ENCODE measurements at regions not wholly inside any gene's neighbourhood (a gene's known extent, or its start where the extent isn't known, plus 50 kb on each side); places are given as distances from the start of the nearest gene placed in this dataset.
"Not testable (repeated sequence)": the region's sequence is repeated elsewhere in the genome, so short reads cannot be mapped to it uniquely, and the experiment has no call there.

DNA sequence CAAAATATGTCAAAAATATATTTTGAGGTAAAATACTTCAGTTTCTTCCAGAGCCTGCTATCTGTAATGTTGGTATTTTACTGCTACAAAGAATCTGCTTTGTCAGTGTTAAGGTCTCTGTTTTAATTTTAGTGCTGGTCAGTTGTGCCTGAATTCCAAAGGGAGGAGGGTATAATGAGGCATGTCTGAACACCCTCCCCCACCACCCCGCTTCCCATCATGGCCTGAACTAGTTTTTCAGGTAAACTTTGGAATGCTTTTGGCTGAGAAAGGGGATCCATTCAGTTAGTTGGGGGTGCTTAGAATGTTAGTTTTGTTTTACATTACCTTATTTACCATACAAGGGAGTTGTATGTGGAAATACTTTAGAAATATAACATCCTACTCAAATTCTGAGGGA, 158.5 kb downstream of the MID1IP1 start:
- no peak overlapping the region for H2AFZ ChIP-seq
- H3K36me3 ChIP-seq (ENCODE audit: low read depth) = no peaks in the 10 kb centered on the region
- H3K4me1 ChIP-seq (ENCODE audit: insufficient read depth) = no peaks in the 10 kb centered on the region
- no peak for TF ChIP-seq EZH2 (IDR thresholded peaks at IDR 0.05; ENCODE audit: insufficient read depth, poor library complexity, severe bottlenecking)
- TF ChIP-seq EZH2phosphoT487 (IDR thresholded peaks at IDR 0.05; ENCODE audit: insufficient read depth, low read depth) = no peak
- H3K27me3 ChIP-seq (replicated peaks; ENCODE audit: insufficient read depth) = no peaks in the 10 kb centered on the region
- H3K9me2 ChIP-seq (ENCODE audit: insufficient read depth) = no peaks in the 10 kb centered on the region
- H3K27ac ChIP-seq = no peak overlapping the region
- no peaks in the 10 kb centered on the region for H3K79me2 ChIP-seq (ENCODE audit: insufficient read depth)
- H3K4me3 ChIP-seq = no peak overlapping the region
- H3F3A ChIP-seq (ENCODE audit: insufficient read depth) = no peaks in the 10 kb centered on the region
- no peaks in the 10 kb centered on the region for H4K20me1 ChIP-seq (ENCODE audit: insufficient read depth)
- H3K9me3 ChIP-seq (ENCODE audit: low read depth) = no peaks in the 10 kb centered on the region
- WGBS, 2 experiments (ENCODE audit: low coverage in 1 of 2, low lambda C conversion rate in 2 of 2, missing lambda C conversion rate in 2 of 2) = 82 to 86% methylated on average over 1 of the region's 1 CpG
- no peak overlapping the region for H3K9ac ChIP-seq
- DNase-seq = no peak
- no peak overlapping the region for H3K4me2 ChIP-seq (ENCODE audit: unreplicated experiment)
- in situ Hi-C loops (cut with MboI) = no loop called here

DNA sequence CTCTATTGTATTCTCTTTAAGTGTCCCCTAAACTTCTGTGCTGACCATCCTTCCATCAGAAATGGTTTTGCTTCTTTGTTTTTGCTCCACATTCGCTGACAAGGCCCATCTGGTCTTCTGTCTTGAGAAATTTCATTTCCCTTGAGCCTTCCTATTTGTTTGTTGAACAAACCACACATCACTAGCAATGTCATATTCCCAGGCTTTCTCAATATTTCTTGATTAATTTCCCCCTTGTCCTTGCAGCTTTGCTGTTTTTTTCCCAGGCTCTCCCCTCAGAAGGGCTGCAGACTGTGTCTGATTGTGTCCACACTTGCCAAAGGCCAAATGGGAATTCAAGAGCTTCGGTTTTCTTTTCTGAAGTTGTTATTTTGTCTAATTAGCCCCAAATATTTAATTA, 158.9 kb downstream of the MID1IP1 start:
- Histone ChIP-seq H3K27me3 (replicated peaks; ENCODE audit: insufficient read depth) (no peaks in the 10 kb centered on the region), H3K27ac (no peak overlapping the region), H3K36me3 (ENCODE audit: low read depth) (no peaks in the 10 kb centered on the region), H3K79me2 (ENCODE audit: insufficient read depth) (no peaks in the 10 kb centered on the region), H4K20me1 (ENCODE audit: insufficient read depth) (no peaks in the 10 kb centered on the region), H3K4me3 (no peak overlapping the region), H3F3A (ENCODE audit: insufficient read depth) (no peaks in the 10 kb centered on the region), H3K9me3 (ENCODE audit: low read depth) (no peaks in the 10 kb centered on the region), H3K9ac (no peak overlapping the region), H2AFZ (no peak overlapping the region), H3K4me2 (ENCODE audit: unreplicated experiment) (no peak overlapping the region), H3K4me1 (ENCODE audit: insufficient read depth) (no peaks in the 10 kb centered on the region), H3K9me2 (ENCODE audit: insufficient read depth) (no peaks in the 10 kb centered on the region)
- WGBS, 2 experiments (ENCODE audit: low coverage in 1 of 2, low lambda C conversion rate in 2 of 2, missing lambda C conversion rate in 2 of 2) = 76 to 97% methylated on average over 2 of the region's 2 CpGs
- in situ Hi-C loops (cut with MboI) = no loop called here
- DNase-seq = no peak
- no peak for TF ChIP-seq EZH2 (IDR thresholded peaks at IDR 0.05; ENCODE audit: insufficient read depth, poor library complexity, severe bottlenecking)
- no peak for TF ChIP-seq EZH2phosphoT487 (IDR thresholded peaks at IDR 0.05; ENCODE audit: insufficient read depth, low read depth)

DNA sequence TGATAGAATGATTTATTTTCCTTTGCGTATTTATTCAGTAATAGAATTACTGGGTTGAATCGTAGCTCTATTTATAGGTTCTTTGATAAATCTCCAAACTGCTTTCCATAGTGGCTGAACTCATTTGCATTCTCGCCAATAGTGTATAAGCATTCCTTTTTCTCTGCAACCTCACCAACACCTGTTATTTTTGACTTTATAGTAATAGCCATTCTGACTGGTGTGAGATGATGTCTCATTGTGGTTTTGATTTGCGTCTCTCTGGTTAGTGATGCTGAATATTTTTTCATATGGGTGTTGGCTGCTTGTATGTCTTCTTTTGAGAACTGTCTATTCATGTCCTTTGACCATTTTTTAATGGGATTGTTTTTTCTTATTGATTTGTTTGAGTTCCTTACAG, 160.7 kb downstream of the MID1IP1 start:
- H3K4me2 ChIP-seq (ENCODE audit: unreplicated experiment) = no peak overlapping the region
- TF ChIP-seq EZH2 (IDR thresholded peaks at IDR 0.05; ENCODE audit: insufficient read depth, poor library complexity, severe bottlenecking) (no peak), EZH2phosphoT487 (IDR thresholded peaks at IDR 0.05; ENCODE audit: insufficient read depth, low read depth) (no peak)
- 77 to 80% methylated on average over 4 of the region's 4 CpGs for WGBS, 2 experiments (ENCODE audit: low coverage in 1 of 2, low lambda C conversion rate in 2 of 2, missing lambda C conversion rate in 2 of 2)
- H3K36me3 ChIP-seq (ENCODE audit: low read depth) = no peaks in the 10 kb centered on the region
- H3K9me2 ChIP-seq (ENCODE audit: insufficient read depth) = no peaks in the 10 kb centered on the region
- H4K20me1 ChIP-seq (ENCODE audit: insufficient read depth) = no peaks in the 10 kb centered on the region
- no peaks in the 10 kb centered on the region for H3K9me3 ChIP-seq (ENCODE audit: low read depth)
- H3K79me2 ChIP-seq (ENCODE audit: insufficient read depth) = no peaks in the 10 kb centered on the region
- no peaks in the 10 kb centered on the region for H3K4me1 ChIP-seq (ENCODE audit: insufficient read depth)
- H3K4me3 ChIP-seq = no peak overlapping the region
- no peaks in the 10 kb centered on the region for H3F3A ChIP-seq (ENCODE audit: insufficient read depth)
- no peak overlapping the region for H3K9ac ChIP-seq
- no peak overlapping the region for H3K27ac ChIP-seq
- H2AFZ ChIP-seq = no peak overlapping the region
- no peaks in the 10 kb centered on the region for H3K27me3 ChIP-seq (replicated peaks; ENCODE audit: insufficient read depth)
- in situ Hi-C loops (cut with MboI) = no loop called here
- DNase-seq = no peak

DNA sequence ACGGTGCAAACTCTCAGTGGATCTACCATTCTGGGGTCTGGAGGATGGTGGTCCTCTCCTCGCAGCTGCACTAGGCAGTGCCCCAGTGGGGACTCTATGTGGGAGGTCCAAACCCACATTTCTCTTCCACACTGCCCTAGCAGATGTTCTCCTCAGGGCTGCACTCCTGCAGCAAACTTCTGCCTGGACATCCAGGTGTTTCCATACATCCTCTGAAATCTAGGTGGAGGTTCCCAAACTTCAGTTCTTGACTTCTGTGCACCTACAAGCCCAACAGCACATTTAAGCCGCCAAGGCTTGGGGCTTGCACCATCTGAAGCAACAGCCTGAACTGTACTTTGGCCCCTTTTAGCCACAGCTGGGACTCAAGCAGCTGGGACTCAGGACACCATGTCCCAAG, 162.0 kb downstream of the MID1IP1 start:
- H3K36me3 ChIP-seq (ENCODE audit: low read depth); H4K20me1 ChIP-seq (ENCODE audit: insufficient read depth); H3K9me3 ChIP-seq (ENCODE audit: low read depth); H3K4me3 ChIP-seq; H3F3A ChIP-seq (ENCODE audit: insufficient read depth); in situ Hi-C loops (cut with MboI); H3K27me3 ChIP-seq (replicated peaks; ENCODE audit: insufficient read depth); H3K27ac ChIP-seq; H3K9me2 ChIP-seq (ENCODE audit: insufficient read depth); H2AFZ ChIP-seq; H3K79me2 ChIP-seq (ENCODE audit: insufficient read depth); H3K9ac ChIP-seq; H3K4me2 ChIP-seq (ENCODE audit: unreplicated experiment); DNase-seq; H3K4me1 ChIP-seq (ENCODE audit: insufficient read depth): not testable (repeated sequence)
- 45 to 50% methylated on average over 3 of the region's 3 CpGs for WGBS, 2 experiments (ENCODE audit: low coverage in 1 of 2, low lambda C conversion rate in 2 of 2, missing lambda C conversion rate in 2 of 2)

DNA sequence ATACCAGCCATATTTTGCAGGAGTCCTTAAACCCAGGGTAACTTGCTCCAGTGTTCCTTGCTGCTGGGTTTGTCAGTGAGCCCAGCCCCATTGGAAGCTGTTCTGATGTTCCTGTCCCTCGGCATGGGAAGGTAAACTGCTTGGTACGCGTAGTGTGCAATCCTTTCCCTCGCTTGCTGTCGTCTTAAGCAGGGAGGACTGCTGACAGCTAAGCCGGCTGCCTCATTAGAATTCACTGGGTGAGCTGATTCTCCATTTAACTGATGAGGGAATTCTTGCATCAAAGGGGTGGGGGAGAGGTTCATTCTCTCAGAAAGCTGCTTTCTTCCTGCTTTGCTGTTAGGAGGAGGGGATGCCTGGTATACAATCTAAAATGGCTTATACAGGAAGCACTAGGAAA, 164.6 kb downstream of the MID1IP1 start:
- H3K27ac ChIP-seq = no peak overlapping the region
- H2AFZ ChIP-seq = no peak overlapping the region
- WGBS, 2 experiments (ENCODE audit: low coverage in 1 of 2, low lambda C conversion rate in 2 of 2, missing lambda C conversion rate in 2 of 2) = 71 to 77% methylated on average over 6 of the region's 6 CpGs
- no peaks in the 10 kb centered on the region for H3K4me1 ChIP-seq (ENCODE audit: insufficient read depth)
- H3K4me2 ChIP-seq (ENCODE audit: unreplicated experiment) = no peak overlapping the region
- no peak overlapping the region for H3K4me3 ChIP-seq
- H3K27me3 ChIP-seq (replicated peaks; ENCODE audit: insufficient read depth) = no peaks in the 10 kb centered on the region
- H3F3A ChIP-seq (ENCODE audit: insufficient read depth) = no peaks in the 10 kb centered on the region
- H3K9me3 ChIP-seq (ENCODE audit: low read depth) = no peaks in the 10 kb centered on the region
- H3K79me2 ChIP-seq (ENCODE audit: insufficient read depth) = no peaks in the 10 kb centered on the region
- no peaks in the 10 kb centered on the region for H3K36me3 ChIP-seq (ENCODE audit: low read depth)
- DNase-seq = no peak
- no peaks in the 10 kb centered on the region for H4K20me1 ChIP-seq (ENCODE audit: insufficient read depth)
- no peak overlapping the region for H3K9ac ChIP-seq
- H3K9me2 ChIP-seq (ENCODE audit: insufficient read depth) = no peaks in the 10 kb centered on the region
- in situ Hi-C loops (cut with MboI) = no loop called here
- no peak for TF ChIP-seq EZH2phosphoT487 (IDR thresholded peaks at IDR 0.05; ENCODE audit: insufficient read depth, low read depth)
- no peak for TF ChIP-seq EZH2 (IDR thresholded peaks at IDR 0.05; ENCODE audit: insufficient read depth, poor library complexity, severe bottlenecking)
